ENCODE measurements at regions not wholly inside any gene's neighbourhood (a gene's known extent, or its start where the extent isn't known, plus 50 kb on each side); places are given as distances from the start of the nearest gene placed in this dataset. TPM values are rescaled to one million over a fixed set of nuclear protein-coding genes. Genes with fewer than 3 reads are reported as not detected.

GRCh38 chr22:46100401-46101105, 49.8 kb upstream of the PPARA start (continued):
- TF ChIP-seq ZNF462 (CRISPR knock-in tag; IDR thresholded peaks at IDR 0.05) = no peak
- no peak for TF ChIP-seq STAT1 (IDR thresholded peaks at IDR 0.05; ENCODE audit: unreplicated experiment)
- no peak for TF ChIP-seq POLR2AphosphoS5 (IDR thresholded peaks at IDR 0.05; ENCODE audit: low read depth)
- no peak for TF ChIP-seq EZH2phosphoT487 (IDR thresholded peaks at IDR 0.05; ENCODE audit: unreplicated experiment)
- TF ChIP-seq EZH2 (IDR thresholded peaks at IDR 0.05; ENCODE audit: low read depth, unreplicated experiment) = no peak

Small RNAs in the stretch of these regions (microRNA-seq; reads per million reads assigned to microRNA genes)
- 0.66 reads per million for gene MIR3619

Small RNAs in the stretch of these regions (small RNA-seq; reads per million reads assigned to genes)
- gene MIR3619 (ENCODE audit: low replicate concordance) = not detected

All from GM23338 (cell line).